HEK293 (cell line): ENCODE measurements at regions not wholly inside any gene's neighbourhood (a gene's known extent, or its start where the extent isn't known, plus 50 kb on each side); places are given as distances from the start of the nearest gene placed in this dataset.

Source experiments
- CTCF ChIA-PET: fragments of 350-600 bp; formaldehyde crosslinking; extraction: SDS; loops from one replicate; lab custom pipeline; 2021; ENCODE audit warnings: antibody characterized with exemption; lab: Yijun Ruan, JAX
- POLR2A ChIA-PET: fragments of 300-600 bp; formaldehyde crosslinking; extraction: SDS; loops from one replicate; lab custom pipeline; 2020; ENCODE audit warnings: antibody characterized with exemption, inconsistent platforms; lab: Yijun Ruan, JAX
- H3K27ac ChIP-seq: fragments of 200-500 bp; sonication (Bioruptor generic); 2 replicates; pipeline ENCODE4 v1.5.1; 2014; ENCODE audit warnings: low read depth, low read length, control low read depth, inconsistent platforms; ENCODE audit errors: extremely low read depth
- H3K36me3 ChIP-seq, 2 experiments: fragments of 200-500 bp in 1 of 2; sonication (Bioruptor generic) in 1 of 2; 1 replicate in 1 of 2; 2 replicates in 1 of 2; pipeline ENCODE4 v1.5.1; 2014 to 2017; ENCODE audit warnings: inconsistent platforms in 2 of 2, low read length in 2 of 2; ENCODE audit not compliant: control insufficient read depth in 2 of 2, insufficient read depth in 1 of 2
- H3K4me1 ChIP-seq: fragments of 200-500 bp; sonication (Bioruptor generic); 2 replicates; pipeline ENCODE4 v1.5.1; 2014; ENCODE audit warnings: mild to moderate bottlenecking, low read length, inconsistent platforms; ENCODE audit not compliant: control insufficient read depth, insufficient read depth
- H3K4me3 ChIP-seq: 2 replicates; pipeline ENCODE4 v1.5.1; 2011; ENCODE audit warnings: low read depth, mild to moderate bottlenecking, control low read depth, low read length, moderate library complexity
- H3K9me3 ChIP-seq: fragments of 200-500 bp; sonication (Bioruptor generic); 2 replicates; pipeline ENCODE4 v1.5.1; 2014; ENCODE audit warnings: low read depth, low read length, inconsistent platforms; ENCODE audit not compliant: control insufficient read depth, insufficient read depth
- EGR2 ChIP-seq: fragments of 450-650 bp; formaldehyde crosslinking; IDR thresholded peaks from 2 replicates; pipeline ENCODE4 v1.5.1; 2016; ENCODE audit warnings: low read depth, missing biosample characterization, missing genetic modification characterization
- KLF7 ChIP-seq: fragments of 450-650 bp; formaldehyde crosslinking; IDR thresholded peaks from 2 replicates; pipeline ENCODE4 v1.5.1; 2016; ENCODE audit warnings: missing biosample characterization, missing genetic modification characterization, borderline replicate concordance
- OVOL3 ChIP-seq: fragments of 450-650 bp; formaldehyde crosslinking; IDR thresholded peaks from 2 replicates; pipeline ENCODE4 v1.5.1; 2016; ENCODE audit warnings: missing biosample characterization, missing genetic modification characterization
- REST ChIP-seq: fragments of 450-650 bp; formaldehyde crosslinking; IDR thresholded peaks from 2 replicates; pipeline ENCODE4 v1.5.1; 2016; ENCODE audit warnings: missing biosample characterization, missing genetic modification characterization
- SP2 ChIP-seq: fragments of 450-650 bp; formaldehyde crosslinking; IDR thresholded peaks from 2 replicates; pipeline ENCODE4 v1.5.1; 2016; ENCODE audit warnings: missing biosample characterization, missing genetic modification characterization
- YY2 ChIP-seq: fragments of 450-650 bp; formaldehyde crosslinking; IDR thresholded peaks from 2 replicates; pipeline ENCODE4 v1.5.1; 2016; ENCODE audit warnings: missing biosample characterization, missing genetic modification characterization
- ZBTB48 ChIP-seq: fragments of 450-650 bp; formaldehyde crosslinking; IDR thresholded peaks from 2 replicates; pipeline ENCODE4 v1.5.1; 2016; ENCODE audit warnings: missing biosample characterization, missing genetic modification characterization
- ZNF280C ChIP-seq: fragments of 450-650 bp; formaldehyde crosslinking; IDR thresholded peaks from 2 replicates; pipeline ENCODE4 v1.5.1; 2016; ENCODE audit warnings: missing biosample characterization, missing genetic modification characterization
- ZNF449 ChIP-seq: fragments of 450-650 bp; formaldehyde crosslinking; IDR thresholded peaks from 2 replicates; pipeline ENCODE4 v1.5.1; 2017; ENCODE audit warnings: missing biosample characterization, mild to moderate bottlenecking, missing genetic modification characterization, moderate library complexity
- ZNF513 ChIP-seq: fragments of 450-650 bp; IDR thresholded peaks from 2 replicates; pipeline ENCODE4 v1.5.1; 2018; ENCODE audit warnings: missing biosample characterization, missing genetic modification characterization
- ZNF514 ChIP-seq: fragments of 450-650 bp; formaldehyde crosslinking; IDR thresholded peaks from 2 replicates; pipeline ENCODE4 v1.5.1; 2016; ENCODE audit warnings: missing biosample characterization, missing genetic modification characterization
- ZNF623 ChIP-seq: fragments of 450-650 bp; formaldehyde crosslinking; IDR thresholded peaks from 2 replicates; pipeline ENCODE4 v1.5.1; 2016; ENCODE audit warnings: missing biosample characterization, missing genetic modification characterization
- ZNF660 ChIP-seq: fragments of 450-650 bp; IDR thresholded peaks from 2 replicates; pipeline ENCODE4 v1.5.1; 2018; ENCODE audit warnings: missing biosample characterization, mild to moderate bottlenecking, missing genetic modification characterization
- ZNF792 ChIP-seq: fragments of 450-650 bp; formaldehyde crosslinking; IDR thresholded peaks from 2 replicates; pipeline ENCODE4 v1.5.1; 2016; ENCODE audit warnings: missing biosample characterization, missing genetic modification characterization

GRCh38 chr9:80937645-80938044, 751.7 kb downstream of the TLE1 start:
- TF ChIP-seq KLF7 (tag by site-specific recombination), result no peak
- no peak for TF ChIP-seq EGR2 (tag by site-specific recombination)
- no peak for TF ChIP-seq YY2 (tag by site-specific recombination)
- TF ChIP-seq OVOL3 (tag by site-specific recombination), result no peak
- no peak for TF ChIP-seq ZNF660 (tag by site-specific recombination)
- no peak for TF ChIP-seq ZNF449
- no peak for TF ChIP-seq ZNF623 (tag by site-specific recombination)
- Histone ChIP-seq H3K27ac (no peak overlapping the region), H3K4me3 (no peak overlapping the region), H3K4me1 (no peaks in the 10 kb centered on the region), H3K36me3 (no peaks in the 10 kb centered on the region), H3K9me3 (no peaks in the 10 kb centered on the region)
- CTCF ChIA-PET, result no interaction called here
- POLR2A ChIA-PET, result no interaction called here

GRCh38 chr9:80934095-80934494, 755.3 kb downstream of the TLE1 start:
- POLR2A ChIA-PET, result no interaction called here
- TF ChIP-seq ZNF792 (tag by site-specific recombination), result no peak
- no peak for TF ChIP-seq ZNF513
- no peak for TF ChIP-seq KLF7 (tag by site-specific recombination)
- TF ChIP-seq REST (tag by site-specific recombination), result no peak
- no peak for TF ChIP-seq ZNF280C (tag by site-specific recombination)
- no peak for TF ChIP-seq ZNF514 (tag by site-specific recombination)
- no peak for TF ChIP-seq SP2 (tag by site-specific recombination)
- no peak for TF ChIP-seq ZBTB48 (tag by site-specific recombination)
- Histone ChIP-seq H3K36me3 (no peaks in the 10 kb centered on the region), H3K4me1 (no peaks in the 10 kb centered on the region), H3K27ac (no peak overlapping the region), H3K4me3 (no peak overlapping the region), H3K9me3 (no peaks in the 10 kb centered on the region)
- CTCF ChIA-PET, result no interaction called here
